Kidney epithelial cell (primary cell): ENCODE measurements at regions not wholly inside any gene's neighbourhood (a gene's known extent, or its start where the extent isn't known, plus 50 kb on each side); places are given as distances from the start of the nearest gene placed in this dataset.

Experiments used
- DNase-seq: peaks from one replicate; pipeline ENCODE4 v3.0.0-alpha.2; 2010; ENCODE audit warnings: low read depth
- H3K27me3 ChIP-seq: 2 replicates; pipeline ENCODE4 v1.6.0; 2011; ENCODE audit warnings: low read length; ENCODE audit not compliant: control insufficient read depth, insufficient read depth
- H3K36me3 ChIP-seq: 2 replicates; pipeline ENCODE4 v1.5.1; 2011; ENCODE audit warnings: low read length; ENCODE audit not compliant: control insufficient read depth, insufficient read depth
- H3K4me3 ChIP-seq: 2 replicates; pipeline ENCODE4 v1.5.1; 2011; ENCODE audit warnings: low read depth, mild to moderate bottlenecking, control low read depth, low read length
- TF ChIP-seq, protein P1 (sequence below): IDR thresholded peaks from 2 replicates; pipeline ENCODE4 v1.5.1; 2011; ENCODE audit warnings: mild to moderate bottlenecking, moderate library complexity, low read length, control low read depth, inconsistent platforms; ENCODE audit not compliant: insufficient read depth, poor library complexity, severe bottlenecking

DNA sequence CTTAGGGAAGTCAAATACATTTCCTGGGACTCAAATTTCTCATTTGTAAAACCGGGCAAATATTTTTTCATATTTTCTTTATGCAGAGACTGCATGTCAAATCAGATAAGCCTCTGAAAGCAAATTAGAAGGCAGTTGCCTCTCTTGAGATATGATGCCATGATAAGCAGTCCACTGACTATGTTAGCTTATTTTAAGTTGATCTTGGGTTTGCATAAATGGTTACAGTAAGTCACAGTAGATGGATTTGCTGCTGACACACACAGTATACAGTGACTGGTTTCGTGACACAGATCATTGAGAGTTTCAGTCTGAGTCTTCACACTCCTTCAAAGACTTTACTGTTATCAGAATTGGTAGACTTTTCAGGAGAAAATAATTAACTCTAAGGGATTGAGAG is 927.6 kb upstream of the CDH8 start:
- TF ChIP-seq, protein P1, sequence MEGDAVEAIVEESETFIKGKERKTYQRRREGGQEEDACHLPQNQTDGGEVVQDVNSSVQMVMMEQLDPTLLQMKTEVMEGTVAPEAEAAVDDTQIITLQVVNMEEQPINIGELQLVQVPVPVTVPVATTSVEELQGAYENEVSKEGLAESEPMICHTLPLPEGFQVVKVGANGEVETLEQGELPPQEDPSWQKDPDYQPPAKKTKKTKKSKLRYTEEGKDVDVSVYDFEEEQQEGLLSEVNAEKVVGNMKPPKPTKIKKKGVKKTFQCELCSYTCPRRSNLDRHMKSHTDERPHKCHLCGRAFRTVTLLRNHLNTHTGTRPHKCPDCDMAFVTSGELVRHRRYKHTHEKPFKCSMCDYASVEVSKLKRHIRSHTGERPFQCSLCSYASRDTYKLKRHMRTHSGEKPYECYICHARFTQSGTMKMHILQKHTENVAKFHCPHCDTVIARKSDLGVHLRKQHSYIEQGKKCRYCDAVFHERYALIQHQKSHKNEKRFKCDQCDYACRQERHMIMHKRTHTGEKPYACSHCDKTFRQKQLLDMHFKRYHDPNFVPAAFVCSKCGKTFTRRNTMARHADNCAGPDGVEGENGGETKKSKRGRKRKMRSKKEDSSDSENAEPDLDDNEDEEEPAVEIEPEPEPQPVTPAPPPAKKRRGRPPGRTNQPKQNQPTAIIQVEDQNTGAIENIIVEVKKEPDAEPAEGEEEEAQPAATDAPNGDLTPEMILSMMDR: no peak
- H3K27me3 ChIP-seq: no peaks in the 10 kb centered on the region
- no peaks in the 10 kb centered on the region for H3K36me3 ChIP-seq
- DNase-seq: no peak
- no peak overlapping the region for H3K4me3 ChIP-seq

GRCh38 chr16:62955033-62955349 is 918.8 kb upstream of the CDH8 start:
- no peak overlapping the region for H3K4me3 ChIP-seq
- no peak for DNase-seq

DNA sequence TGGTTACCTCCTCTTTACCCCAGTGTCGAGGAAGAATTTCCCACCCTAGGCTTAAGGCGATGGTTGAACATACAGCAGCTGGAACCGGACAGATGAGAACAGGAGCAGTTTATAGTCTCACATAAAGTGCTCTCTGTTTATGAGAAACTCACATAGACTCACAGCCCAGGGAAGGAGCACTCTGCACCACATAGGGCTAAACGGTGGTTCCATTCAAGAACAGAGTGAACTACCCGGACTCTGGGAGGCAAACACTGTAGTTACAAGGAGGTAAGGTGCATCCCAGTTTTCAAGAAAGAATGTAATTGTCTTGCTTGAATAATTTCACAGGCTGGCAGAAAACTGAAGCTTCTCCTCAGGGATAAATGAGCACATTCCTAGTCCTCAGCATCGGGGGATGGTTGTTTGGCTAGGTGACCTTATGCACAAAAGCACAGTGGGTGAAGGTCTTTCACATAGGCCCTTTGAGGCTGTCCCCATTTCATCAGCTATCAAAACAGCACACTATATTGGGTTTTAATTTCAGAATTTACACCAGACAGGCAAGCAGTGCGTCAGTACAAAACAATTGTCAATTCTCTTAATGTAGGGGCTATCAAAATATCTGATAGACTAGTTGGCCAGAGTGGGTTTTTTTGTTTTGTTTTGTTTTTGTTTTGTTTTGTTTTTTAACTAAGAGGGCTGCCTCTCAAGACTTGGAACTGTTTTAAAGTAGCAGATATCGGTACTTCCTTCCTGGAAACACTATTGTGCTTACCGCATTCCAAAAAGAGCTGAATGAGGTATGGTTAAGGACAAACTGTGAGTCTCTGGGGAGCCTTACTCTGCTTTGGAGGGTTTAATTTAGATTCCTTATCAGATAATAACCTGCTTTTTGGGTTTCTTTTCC is 918.1 kb upstream of the CDH8 start:
- H3K27me3 ChIP-seq: no peaks in the 10 kb centered on the region
- H3K36me3 ChIP-seq: no peaks in the 10 kb centered on the region
- TF ChIP-seq, protein P1: no peak

More at GRCh38 chr16:62955033-62955349, 918.8 kb upstream of the CDH8 start:
- TF ChIP-seq, protein P1: no peak
- H3K27me3 ChIP-seq: no peaks in the 10 kb centered on the region
- H3K36me3 ChIP-seq: no peaks in the 10 kb centered on the region

GRCh38 chr16:62950351-62950750 is 914.1 kb upstream of the CDH8 start:
- TF ChIP-seq, protein P1: no peak
- Histone ChIP-seq H3K36me3 (no peaks in the 10 kb centered on the region), H3K27me3 (no peaks in the 10 kb centered on the region), H3K4me3 (no peak overlapping the region)
- DNase-seq: no peak

More for the DNA sequence above, 918.1 kb upstream of the CDH8 start:
- no peak for DNase-seq
- H3K4me3 ChIP-seq: no peak overlapping the region

GRCh38 chr16:62940569-62940968 is 904.3 kb upstream of the CDH8 start:
- DNase-seq: no peak
- H3K27me3 ChIP-seq: no peaks in the 10 kb centered on the region
- no peaks in the 10 kb centered on the region for H3K36me3 ChIP-seq
- no peak overlapping the region for H3K4me3 ChIP-seq
- TF ChIP-seq, protein P1: no peak

GRCh38 chr16:62939687-62940086 is 903.4 kb upstream of the CDH8 start:
- Histone ChIP-seq H3K27me3 (no peaks in the 10 kb centered on the region), H3K4me3 (no peak overlapping the region), H3K36me3 (no peaks in the 10 kb centered on the region)
- TF ChIP-seq, protein P1: no peak
- DNase-seq: no peak
